ENCODE measurements at regions not wholly inside any gene's neighbourhood (a gene's known extent, or its start where the extent isn't known, plus 50 kb on each side); places are given as distances from the start of the nearest gene placed in this dataset.
A peak's percentile ranks its signal among the peaks of the same experiment; 100 is the strongest.

- DNase-seq (ENCODE audit: low read depth) = no peak
Observed at GRCh38 chr6:19613678-19614077, 223.5 kb upstream of the ID4 start.

- no peak for DNase-seq (ENCODE audit: low read depth)
Observed at GRCh38 chr6:19616022-19616421, 221.1 kb upstream of the ID4 start.

DNA sequence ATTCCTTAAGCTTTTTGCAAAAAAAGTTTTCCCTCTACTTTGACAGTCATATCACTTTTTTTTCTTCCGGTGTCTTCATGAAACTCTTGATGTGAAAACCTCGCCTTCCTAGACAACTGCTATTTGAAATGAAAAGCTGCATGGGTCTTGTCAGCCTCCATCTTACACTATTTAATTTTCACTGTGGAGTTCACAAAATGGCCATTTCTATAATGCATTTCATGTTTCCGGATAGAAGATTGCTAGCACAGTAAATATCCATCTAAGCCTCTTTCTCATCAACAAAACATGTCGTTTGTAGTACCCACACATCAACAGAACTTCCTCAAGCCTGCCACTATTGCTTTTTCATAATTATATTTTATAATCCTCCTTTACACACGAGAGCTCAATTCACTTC is 204.9 kb upstream of the ID4 start:
- DNase-seq (ENCODE audit: low read depth) = no peak

DNA sequence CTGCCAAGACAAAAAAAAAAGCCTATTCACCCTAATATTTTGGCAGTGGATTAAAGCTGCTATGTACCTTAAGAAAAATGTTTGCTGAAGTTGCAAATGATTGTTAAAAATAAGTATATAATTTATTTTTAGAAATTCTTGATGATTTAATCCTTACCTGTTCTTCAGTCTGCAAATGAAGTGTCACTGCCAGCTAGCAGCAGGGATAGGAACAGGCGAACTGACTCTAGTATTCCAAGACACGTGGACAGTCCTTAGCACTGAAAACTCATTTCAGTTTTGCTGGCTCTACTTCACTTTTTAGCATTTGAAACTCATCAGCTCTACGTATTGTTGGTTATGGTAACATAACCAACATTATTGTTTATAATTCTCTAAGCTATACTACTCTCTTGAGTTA is 204.4 kb upstream of the ID4 start:
- DNase-seq (ENCODE audit: low read depth) = no peak

- DNase-seq (ENCODE audit: low read depth) = no peak
Observed at GRCh38 chr6:19635728-19636127, 201.4 kb upstream of the ID4 start.

DNA sequence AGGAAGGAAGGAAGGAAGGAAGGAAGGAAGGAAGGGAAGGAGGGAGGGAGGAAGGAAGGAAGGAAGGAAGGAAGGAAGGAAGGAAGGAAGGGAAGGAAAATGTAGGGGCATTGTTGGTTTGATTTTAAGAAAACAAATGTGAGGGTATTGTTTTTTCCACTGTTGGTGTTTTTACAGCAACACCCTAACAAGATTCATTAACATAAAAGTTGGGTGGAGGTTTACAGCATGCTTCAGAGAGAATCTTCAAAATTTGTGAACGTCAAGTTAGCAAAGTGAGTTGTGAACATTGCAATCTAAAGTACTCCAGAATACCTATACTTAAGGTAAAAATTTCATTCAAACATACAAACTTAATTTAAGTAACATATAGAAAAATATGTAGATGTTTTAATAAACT is 200.2 kb upstream of the ID4 start:
- DNase-seq (ENCODE audit: low read depth) = no peak

- no peak for DNase-seq (ENCODE audit: low read depth)
Observed at GRCh38 chr6:19638931-19639330, 198.2 kb upstream of the ID4 start.

GRCh38 chr6:19643287-19643686 is 193.9 kb upstream of the ID4 start:
- DNase-seq (ENCODE audit: low read depth) = no peak

- DNase-seq (ENCODE audit: low read depth) = no peak
Observed at GRCh38 chr6:19643713-19644112, 193.5 kb upstream of the ID4 start.

DNA sequence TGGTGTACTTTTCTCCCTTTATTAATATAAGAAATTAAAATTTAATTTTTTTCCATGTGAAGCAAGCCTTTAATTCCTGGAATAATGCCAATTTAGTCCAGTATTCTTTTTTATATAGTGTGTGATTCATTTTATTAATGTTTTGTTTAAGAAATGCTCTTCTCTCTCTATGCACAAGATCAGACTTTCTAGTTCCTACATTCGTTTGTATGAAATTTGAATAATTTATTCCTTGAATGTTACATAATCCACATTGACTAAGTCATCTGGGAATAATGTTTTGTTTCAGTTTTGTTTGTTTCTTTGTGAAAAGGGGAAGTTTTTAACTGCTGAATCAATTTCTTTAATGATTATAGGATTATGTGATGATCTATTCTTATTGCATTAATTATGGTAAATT is 181.4 kb upstream of the ID4 start:
- DNase-seq (ENCODE audit: low read depth) = no peak

GRCh38 chr6:19660123-19660910 is 176.9 kb upstream of the ID4 start:
- DNase-seq (ENCODE audit: low read depth) = no peak

DNA sequence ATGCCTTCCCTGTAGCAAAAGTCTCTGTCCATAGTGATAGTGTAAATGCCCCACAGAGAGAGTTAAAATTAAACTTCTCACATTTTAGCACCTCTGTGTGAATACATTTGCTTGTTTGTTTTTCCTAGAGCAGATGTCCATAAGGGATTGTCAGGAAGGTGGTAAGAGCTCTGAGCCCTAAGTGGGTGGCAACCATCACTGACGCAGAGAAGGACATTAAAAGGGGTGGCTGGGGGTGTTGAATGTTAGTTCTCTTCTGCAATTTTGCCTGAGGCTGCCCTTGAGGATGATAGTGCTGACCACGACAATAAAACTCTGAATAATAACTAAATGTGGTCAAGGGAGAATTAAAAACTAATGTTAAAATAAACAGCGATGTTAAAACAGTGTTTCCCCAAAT is 174.3 kb upstream of the ID4 start:
- DNase-seq (ENCODE audit: low read depth) = no peak

DNA sequence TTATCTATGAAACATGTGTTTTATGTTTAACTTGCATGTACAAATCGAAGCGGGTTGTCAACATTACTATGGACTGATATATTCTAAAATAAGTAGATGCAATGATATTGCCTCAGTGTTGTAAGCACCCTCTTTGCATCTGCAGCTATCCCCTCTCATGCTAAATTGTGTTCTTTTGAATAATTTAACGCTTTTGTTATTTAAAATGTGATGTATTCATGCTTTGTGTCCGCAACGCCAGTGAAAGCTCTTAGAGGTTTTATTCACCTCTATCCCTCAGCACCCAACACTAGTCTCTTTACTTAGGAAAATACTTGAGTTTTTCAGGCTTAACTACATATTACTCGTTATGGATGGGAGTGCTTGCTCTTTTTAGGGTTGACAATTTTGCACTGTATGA is 173.7 kb upstream of the ID4 start:
- no peak for DNase-seq (ENCODE audit: low read depth)

GRCh38 chr6:19664050-19664449 is 173.1 kb upstream of the ID4 start:
- DNase-seq (ENCODE audit: low read depth) = no peak

DNA sequence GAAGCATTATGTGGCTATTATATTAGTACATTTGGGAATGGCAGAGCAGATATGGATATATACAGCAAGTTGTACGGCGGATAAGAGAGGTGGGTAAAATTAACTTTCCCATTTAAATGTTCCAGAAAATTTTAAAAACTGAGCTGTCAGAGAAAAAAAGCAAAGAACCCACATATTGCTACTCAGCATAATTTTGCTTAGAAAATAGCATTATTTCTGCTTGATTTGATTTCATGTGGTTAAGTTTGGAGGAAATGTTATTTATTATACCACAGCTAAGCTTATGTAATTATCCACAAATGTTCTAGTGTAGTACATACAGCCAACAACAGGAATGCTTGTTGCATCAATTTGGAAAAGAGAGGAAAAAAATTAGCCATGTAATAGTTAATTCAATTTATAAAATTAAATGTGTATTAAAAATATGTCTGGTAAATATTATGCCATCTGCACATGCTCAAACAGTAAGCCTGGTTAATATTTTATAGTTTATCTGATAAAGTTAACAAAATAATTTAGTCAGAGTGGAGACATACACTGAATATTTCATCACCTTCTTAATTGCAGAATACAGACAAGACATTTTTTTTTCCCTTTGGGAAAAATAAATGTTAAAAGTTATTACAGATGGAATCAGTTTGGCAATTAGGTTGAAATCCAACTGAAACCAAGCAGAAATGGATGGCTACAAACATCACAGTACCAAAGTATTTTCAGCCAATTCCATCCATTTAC is 172.1 kb upstream of the ID4 start:
- DNase-seq (ENCODE audit: low read depth) = no peak

- DNase-seq (ENCODE audit: low read depth) = no peak
Observed at GRCh38 chr6:19665613-19665909, 171.6 kb upstream of the ID4 start.

GRCh38 chr6:19668710-19669109 is 168.5 kb upstream of the ID4 start:
- peak; percentile 42 for DNase-seq (ENCODE audit: low read depth)

GRCh38 chr6:19669206-19669605 is 168.0 kb upstream of the ID4 start:
- peak; percentile 15 for DNase-seq (ENCODE audit: low read depth)

- DNase-seq (ENCODE audit: low read depth) = no peak
Observed at GRCh38 chr6:19682859-19683258, 154.3 kb upstream of the ID4 start.

- no peak for DNase-seq (ENCODE audit: low read depth)
Observed at GRCh38 chr6:19690325-19691075, 146.7 kb upstream of the ID4 start.

DNA sequence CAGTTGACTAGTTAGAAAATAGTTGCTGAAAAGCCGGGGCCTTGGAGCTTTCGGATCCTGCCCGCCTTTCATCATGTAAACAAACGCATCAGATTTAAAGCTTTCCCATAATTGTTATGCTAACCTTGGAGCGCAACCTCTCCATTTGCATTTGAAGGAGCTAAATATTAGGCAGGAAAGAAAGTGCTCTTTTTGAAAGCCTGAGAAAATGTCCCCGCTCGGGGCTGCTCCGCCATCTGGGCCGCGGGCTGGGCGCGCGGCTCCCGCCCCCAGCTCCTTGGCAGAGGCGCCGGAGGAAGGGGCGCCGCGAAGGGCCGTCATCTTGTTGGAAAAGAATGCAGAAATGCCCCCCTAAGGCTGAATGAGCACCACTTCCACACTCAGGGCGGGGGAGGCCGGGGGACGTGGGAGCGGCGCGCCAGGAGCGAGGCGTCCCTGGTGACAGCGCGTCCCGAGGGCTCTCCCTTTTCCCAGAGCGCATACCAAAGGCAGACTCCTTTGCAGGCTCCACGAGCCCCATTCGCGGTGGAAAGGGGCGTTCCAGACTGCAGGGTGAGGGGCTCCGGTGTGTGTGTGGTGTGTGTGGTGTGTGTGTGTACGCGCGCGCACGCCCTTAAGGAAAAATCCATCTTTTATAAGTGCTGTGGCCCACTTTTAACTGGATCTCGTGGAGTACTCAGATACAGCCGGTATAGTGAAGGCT is 145.6 kb upstream of the ID4 start:
- no peak for DNase-seq (ENCODE audit: low read depth)

GRCh38 chr6:19692506-19693298 is 144.5 kb upstream of the ID4 start:
- DNase-seq (ENCODE audit: low read depth) = no peak
